WI38 (cell line): ENCODE measurements at regions not wholly inside any gene's neighbourhood (a gene's known extent, or its start where the extent isn't known, plus 50 kb on each side); places are given as distances from the start of the nearest gene placed in this dataset.

Source experiments
- H3K4me3 ChIP-seq: 2 replicates; pipeline ENCODE4 v1.5.1; 2011; ENCODE audit warnings: low read depth, mild to moderate bottlenecking, control low read depth, low read length
- CTCF ChIP-seq: IDR thresholded peaks from 2 replicates; pipeline ENCODE4 v1.5.1; 2012; ENCODE audit warnings: low read depth, mild to moderate bottlenecking, control low read depth, low read length

DNA sequence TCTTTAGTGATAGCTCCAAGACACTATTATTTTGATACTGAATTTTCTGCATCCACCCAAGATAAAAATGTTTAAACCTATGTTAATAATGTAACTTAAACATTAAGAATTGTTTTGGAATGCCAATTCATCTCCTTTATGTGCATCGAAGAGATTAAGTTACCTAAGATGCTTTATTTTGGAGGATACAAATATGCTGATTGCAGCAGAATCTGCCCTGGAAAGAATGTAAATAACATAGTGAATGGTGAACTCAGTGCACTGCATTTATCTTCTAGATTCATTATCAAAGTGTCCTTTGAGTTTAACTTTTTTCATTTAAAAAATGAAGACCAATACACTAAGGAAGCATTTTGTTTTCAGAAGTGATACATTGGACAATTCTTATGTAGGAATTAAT lies 757.2 kb downstream of the MRPL39 start:
- no peak for TF ChIP-seq CTCF

GRCh38 chr21:24844671-24845070 lies 762.6 kb downstream of the MRPL39 start:
- no peak for TF ChIP-seq CTCF
- H3K4me3 ChIP-seq = no peak overlapping the region

More for the DNA sequence above, 757.2 kb downstream of the MRPL39 start:
- H3K4me3 ChIP-seq = no peak overlapping the region

DNA sequence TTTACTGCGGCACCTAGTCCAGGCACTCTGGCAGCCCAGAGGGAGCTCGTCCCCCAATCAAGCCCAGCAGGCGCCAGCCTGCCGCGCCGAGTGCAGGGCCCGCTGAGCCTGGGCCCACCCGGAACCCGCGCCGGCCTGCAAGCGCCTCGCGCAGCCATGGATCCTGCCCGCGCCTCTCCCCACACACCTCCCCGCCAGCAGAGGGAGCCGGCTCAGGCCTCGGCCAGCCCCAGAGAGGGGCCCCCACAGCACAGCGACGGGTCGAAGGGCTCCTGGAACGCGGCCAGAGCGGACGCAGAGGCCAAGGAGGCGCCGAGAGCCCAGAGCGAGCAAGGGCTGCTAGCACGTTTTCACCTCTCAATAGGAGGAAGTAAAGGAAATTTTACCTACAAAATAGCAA lies 767.0 kb downstream of the MRPL39 start:
- no peak for TF ChIP-seq CTCF

GRCh38 chr21:24832961-24833360 lies 774.3 kb downstream of the MRPL39 start:
- no peak for TF ChIP-seq CTCF
- H3K4me3 ChIP-seq = no peak overlapping the region

More for the DNA sequence above, 767.0 kb downstream of the MRPL39 start:
- H3K4me3 ChIP-seq = no peak overlapping the region

DNA sequence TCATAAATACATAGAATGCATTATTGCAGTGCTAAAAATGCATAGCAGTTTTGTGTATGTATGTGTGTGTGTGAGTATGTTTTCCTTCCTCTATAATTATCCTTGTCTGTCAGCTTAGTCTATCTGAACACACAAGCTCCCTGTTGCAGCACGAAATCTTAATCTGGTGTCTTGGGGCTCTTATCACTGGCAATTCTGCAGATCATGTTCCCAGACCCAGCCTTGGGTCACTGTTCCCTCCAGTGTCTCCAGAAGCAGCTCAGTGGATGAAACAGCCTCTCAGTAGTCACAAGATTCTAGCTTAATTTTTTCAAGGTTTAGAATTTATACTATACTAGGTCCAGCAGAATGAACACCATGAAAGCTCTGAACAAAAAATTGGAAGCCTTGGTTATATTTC lies 777.9 kb downstream of the MRPL39 start:
- no peak overlapping the region for H3K4me3 ChIP-seq
- TF ChIP-seq CTCF = no peak

DNA sequence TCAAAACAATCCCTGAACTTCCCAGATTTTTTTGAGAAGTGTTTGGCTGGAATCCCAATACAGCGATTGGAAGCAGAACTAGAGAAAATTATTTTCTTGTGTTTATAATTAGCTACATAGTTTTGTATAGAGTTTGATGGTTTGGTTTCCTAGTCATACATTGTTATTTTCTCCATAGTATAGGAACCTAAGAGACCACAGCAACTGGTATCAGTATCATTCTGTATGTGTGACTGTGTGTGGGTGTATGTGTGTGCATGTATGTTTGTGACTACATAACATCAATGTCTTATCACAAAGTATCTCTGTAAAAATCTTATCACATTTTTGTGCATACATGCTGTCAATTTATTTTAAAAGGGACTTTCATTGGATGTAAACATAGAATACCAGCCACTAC lies 780.5 kb downstream of the MRPL39 start:
- no peak for TF ChIP-seq CTCF

GRCh38 chr21:24825348-24825747 lies 781.9 kb downstream of the MRPL39 start:
- TF ChIP-seq CTCF = no peak
- no peak overlapping the region for H3K4me3 ChIP-seq

More for the DNA sequence above, 780.5 kb downstream of the MRPL39 start:
- H3K4me3 ChIP-seq = no peak overlapping the region
